ENCODE measurements at regions not wholly inside any gene's neighbourhood (a gene's known extent, or its start where the extent isn't known, plus 50 kb on each side); places are given as distances from the start of the nearest gene placed in this dataset.

- Histone ChIP-seq H3K79me2 (ENCODE audit: insufficient read depth, low read length) (no peaks in the 10 kb centered on the region), H2AFZ (ENCODE audit: low read depth, low read length) (no peak overlapping the region), H3K27me3 (ENCODE audit: insufficient read depth, low read length, poor library complexity) (no peaks in the 10 kb centered on the region), H3K9ac (ENCODE audit: low read depth, low read length) (no peak overlapping the region), H4K20me1 (ENCODE audit: insufficient read depth, low read length) (no peaks in the 10 kb centered on the region), H3K4me2 (ENCODE audit: insufficient read depth, low read length) (no peak overlapping the region), H3K4me1 (ENCODE audit: insufficient read depth, low read length) (peaks cover 20% of the 10 kb centered on the region), H3K4me3 (ENCODE audit: low read depth in 1 of 2, low read length in 2 of 2) (no peak overlapping the region), H3K27ac (ENCODE audit: low read length) (no peak overlapping the region; the same call in 1 of the 2 replicates), H3K36me3 (ENCODE audit: insufficient read depth, low read length) (no peaks in the 10 kb centered on the region), H3K9me3 (ENCODE audit: insufficient read depth, low read length, severe bottlenecking) (no peaks in the 10 kb centered on the region)
- DNase-seq = no peak
- no peak for TF ChIP-seq EZH2 (IDR thresholded peaks at IDR 0.05; ENCODE audit: borderline replicate concordance, low read depth, low read length, severe bottlenecking)
- no peak for TF ChIP-seq CTCF (IDR thresholded peaks at IDR 0.05; ENCODE audit: borderline replicate concordance, extremely low read depth, low read length, poor library complexity, severe bottlenecking)
- peak; percentile 19; the same call in 1 of the 3 replicates for ATAC-seq (ENCODE audit: insufficient read depth, low read depth)
Measured at GRCh38 chr3:23071758-23072157, 131.4 kb upstream of the UBE2E2 start.

DNA sequence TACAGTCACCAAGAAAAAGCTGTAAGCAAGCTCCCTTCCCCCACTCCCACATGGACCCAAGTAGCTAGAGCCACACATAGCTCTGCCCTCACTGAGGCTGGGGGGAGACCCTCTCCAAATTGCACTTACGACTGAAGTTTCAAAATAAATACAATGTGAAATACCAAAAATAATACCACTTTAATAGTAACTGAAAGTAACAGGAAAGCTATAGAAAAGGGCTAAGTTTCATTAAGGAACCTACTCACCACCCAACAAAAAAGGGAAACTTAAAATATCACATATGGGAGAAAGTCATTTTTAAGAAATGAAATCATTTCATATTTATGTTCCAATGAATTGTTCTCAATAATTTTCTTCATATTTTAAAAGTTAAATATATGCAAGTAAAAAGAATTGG, 130.4 kb upstream of the UBE2E2 start:
- ATAC-seq (ENCODE audit: insufficient read depth, low read depth) (no peak), DNase-seq (no peak)
- H3K27me3 ChIP-seq (ENCODE audit: insufficient read depth, low read length, poor library complexity) = no peaks in the 10 kb centered on the region
- no peak overlapping the region for H3K9ac ChIP-seq (ENCODE audit: low read depth, low read length)
- no peaks in the 10 kb centered on the region for H4K20me1 ChIP-seq (ENCODE audit: insufficient read depth, low read length)
- H3K36me3 ChIP-seq (ENCODE audit: insufficient read depth, low read length) = no peaks in the 10 kb centered on the region
- H3K79me2 ChIP-seq (ENCODE audit: insufficient read depth, low read length) = no peaks in the 10 kb centered on the region
- TF ChIP-seq CTCF (IDR thresholded peaks at IDR 0.05; ENCODE audit: borderline replicate concordance, extremely low read depth, low read length, poor library complexity, severe bottlenecking) (no peak), EZH2 (IDR thresholded peaks at IDR 0.05; ENCODE audit: borderline replicate concordance, low read depth, low read length, severe bottlenecking) (no peak)
- no peaks in the 10 kb centered on the region for H3K9me3 ChIP-seq (ENCODE audit: insufficient read depth, low read length, severe bottlenecking)
- H3K4me2 ChIP-seq (ENCODE audit: insufficient read depth, low read length) = no peak overlapping the region
- no peak overlapping the region for H3K27ac ChIP-seq (ENCODE audit: low read length)
- no peak overlapping the region for H2AFZ ChIP-seq (ENCODE audit: low read depth, low read length)
- peaks cover 20% of the 10 kb centered on the region for H3K4me1 ChIP-seq (ENCODE audit: insufficient read depth, low read length)
- H3K4me3 ChIP-seq (ENCODE audit: low read depth in 1 of 2, low read length in 2 of 2) = no peak overlapping the region

GRCh38 chr3:23073724-23074305, 129.3 kb upstream of the UBE2E2 start:
- no peaks in the 10 kb centered on the region for H4K20me1 ChIP-seq (ENCODE audit: insufficient read depth, low read length)
- H3K79me2 ChIP-seq (ENCODE audit: insufficient read depth, low read length) = no peaks in the 10 kb centered on the region
- H3K4me2 ChIP-seq (ENCODE audit: insufficient read depth, low read length) = no peak overlapping the region
- no peak overlapping the region for H3K27ac ChIP-seq (ENCODE audit: low read length)
- H3K4me3 ChIP-seq (ENCODE audit: low read depth in 1 of 2, low read length in 2 of 2) = no peak overlapping the region
- no peaks in the 10 kb centered on the region for H3K27me3 ChIP-seq (ENCODE audit: insufficient read depth, low read length, poor library complexity)
- H3K9me3 ChIP-seq (ENCODE audit: insufficient read depth, low read length, severe bottlenecking) = no peaks in the 10 kb centered on the region
- no peaks in the 10 kb centered on the region for H3K36me3 ChIP-seq (ENCODE audit: insufficient read depth, low read length)
- H2AFZ ChIP-seq (ENCODE audit: low read depth, low read length) = no peak overlapping the region
- H3K4me1 ChIP-seq (ENCODE audit: insufficient read depth, low read length) = peaks cover 20% of the 10 kb centered on the region
- TF ChIP-seq EZH2 (IDR thresholded peaks at IDR 0.05; ENCODE audit: borderline replicate concordance, low read depth, low read length, severe bottlenecking) (no peak), CTCF (IDR thresholded peaks at IDR 0.05; ENCODE audit: borderline replicate concordance, extremely low read depth, low read length, poor library complexity, severe bottlenecking) (no peak)
- H3K9ac ChIP-seq (ENCODE audit: low read depth, low read length) = no peak overlapping the region
- DNase-seq (no peak), ATAC-seq (ENCODE audit: insufficient read depth, low read depth) (no peak)

Data from DND-41 (cell line).